Right cardiac atrium (tissue), 5 donors: ENCODE measurements at regions not wholly inside any gene's neighbourhood (a gene's known extent, or its start where the extent isn't known, plus 50 kb on each side); places are given as distances from the start of the nearest gene placed in this dataset.

ENCODE experiments used
- ATAC-seq, 2 donors: fragments of 200-7000 bp; cut with Tn5 transposase; one replicate each; pipeline versions ENCODE4 v1.8.0 to v1.9.1; 2020; ENCODE audit warnings: moderate library complexity in 2 of 2, mild to moderate bottlenecking in 1 of 2
- DNase-seq, 3 donors: peaks; one replicate each; pipeline ENCODE4 v3.0.0-alpha.2; 2020
- H3K27ac ChIP-seq: one replicate; pipeline ENCODE4 v1.5.1; 2013; ENCODE audit warnings: mild to moderate bottlenecking, low read length, control low read depth, moderate library complexity
- H3K27me3 ChIP-seq: one replicate; pipeline ENCODE4 v1.6.1; 2013; ENCODE audit not compliant: control insufficient read depth, insufficient read depth
- H3K4me1 ChIP-seq: one replicate; pipeline ENCODE4 v1.6.1; 2013; ENCODE audit warnings: low read length; ENCODE audit not compliant: control insufficient read depth, insufficient read depth
- H3K4me3 ChIP-seq: one replicate; pipeline ENCODE4 v1.5.1; 2013; ENCODE audit warnings: low read length, control low read depth
- H3K9me3 ChIP-seq: one replicate; pipeline ENCODE4 v1.6.1; 2013; ENCODE audit warnings: low read length; ENCODE audit not compliant: control insufficient read depth
- WGBS: extraction: QIAGEN DNeasy Blood & Tissue Kit; methylation state at CpG from one replicate; pipeline ENCODE4 v1.1.7; 2013; 5-methylcytosine and 5-hydroxymethylcytosine counted together
- intact Hi-C, 4 donors: fragments of 100-400 bp; cut with DNase I; formaldehyde crosslinking; loops; one replicate each; pipeline versions ENCODE4 v1.11.0 to v1.14.0; 2022 to 2023
- donor health status: healthy with polysubstance abuse.
- donor health status: DM: no; HTN: yes; CAD: no.
- donor health status: DM: no; HTN: no; CAD: no.
- donor health status: DM: no; HTN: yes; CAD: no; lungs with severe emphysema.
- donor health status: DM: yes; HTN: yes; CAD: no.

GRCh38 chrX:125952973-125953372, 213.1 kb downstream of the DCAF12L2 start:
- Histone ChIP-seq H3K9me3 (no peaks in the 10 kb centered on the region), H3K27me3 (no peaks in the 10 kb centered on the region), H3K27ac (no peak overlapping the region), H3K4me1 (no peaks in the 10 kb centered on the region), H3K4me3 (no peak overlapping the region)
- intact Hi-C loops = no loop called here
- no peak for DNase-seq
- ATAC-seq = no peak
- 81% methylated on average over 1 of the region's 1 CpG for WGBS

- Histone ChIP-seq H3K4me1 (no peaks in the 10 kb centered on the region), H3K27me3 (no peaks in the 10 kb centered on the region), H3K9me3 (no peaks in the 10 kb centered on the region), H3K27ac (no peak overlapping the region), H3K4me3 (no peak overlapping the region)
- ATAC-seq (no peak), DNase-seq (no peak)
- WGBS = 18% methylated on average over 2 of the region's 2 CpGs
- intact Hi-C loops = no loop called here
These were observed 212.3 kb downstream of the DCAF12L2 start for GRCh38 chrX:125953814-125954213.

DNA sequence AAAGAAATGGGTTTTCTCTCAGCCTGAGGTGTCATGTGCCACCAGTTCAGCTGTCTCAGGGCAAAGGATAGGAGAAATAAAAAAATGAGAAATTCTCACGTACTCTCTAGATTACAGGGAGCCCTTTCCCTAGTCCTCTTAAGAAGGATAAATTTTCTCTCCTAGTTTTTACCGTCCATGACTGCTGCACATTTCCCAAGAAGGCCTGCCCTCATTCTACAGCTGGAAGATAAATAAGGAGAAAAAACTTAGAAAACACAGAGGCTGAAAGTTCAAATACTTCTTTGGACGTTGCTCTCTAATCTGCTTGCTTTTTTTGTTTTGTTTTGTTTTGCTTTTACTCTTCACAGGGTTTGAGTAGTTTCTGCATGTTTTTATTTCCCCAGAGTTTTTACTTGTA, 211.9 kb downstream of the DCAF12L2 start:
- Histone ChIP-seq H3K9me3 (no peaks in the 10 kb centered on the region), H3K4me3 (no peak overlapping the region), H3K27me3 (no peaks in the 10 kb centered on the region), H3K27ac (no peak overlapping the region), H3K4me1 (no peaks in the 10 kb centered on the region)
- DNase-seq (no peak), ATAC-seq (no peak)
- WGBS = 37% methylated on average over 3 of the region's 3 CpGs
- intact Hi-C loops = no loop called here

GRCh38 chrX:125977851-125978250, 188.2 kb downstream of the DCAF12L2 start:
- Histone ChIP-seq H3K4me1 (no peaks in the 10 kb centered on the region), H3K27ac (no peak overlapping the region), H3K9me3 (no peaks in the 10 kb centered on the region), H3K27me3 (no peaks in the 10 kb centered on the region), H3K4me3 (no peak overlapping the region)
- intact Hi-C loops = no loop called here
- ATAC-seq = no peak
- WGBS = 72% methylated on average over 2 of the region's 2 CpGs
- no peak for DNase-seq

DNA sequence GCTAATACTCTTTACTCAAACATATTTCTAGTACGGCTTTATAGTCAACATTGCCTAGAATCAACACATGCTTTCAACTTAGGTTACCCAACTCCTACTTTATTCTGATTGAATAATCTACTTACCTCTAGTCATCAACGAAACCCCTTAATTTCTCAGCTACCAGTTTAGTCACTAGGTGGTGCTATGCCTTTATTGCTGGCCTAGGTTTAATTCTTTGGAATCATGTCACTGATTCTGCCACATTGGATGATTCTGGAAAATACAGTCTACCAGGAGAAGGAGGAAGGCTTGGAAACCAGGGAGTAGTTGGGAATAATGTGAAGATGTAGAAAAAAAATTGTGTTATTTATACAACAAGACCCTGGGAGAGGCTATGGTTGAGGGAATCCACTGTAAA, 167.7 kb downstream of the DCAF12L2 start:
- no peaks in the 10 kb centered on the region for H3K27me3 ChIP-seq
- no peaks in the 10 kb centered on the region for H3K4me1 ChIP-seq
- H3K9me3 ChIP-seq = no peaks in the 10 kb centered on the region
- intact Hi-C loops = no loop called here
- no peak overlapping the region for H3K27ac ChIP-seq
- no peak for ATAC-seq
- 47% methylated on average over 2 of the region's 2 CpGs for WGBS
- H3K4me3 ChIP-seq = no peak overlapping the region
- DNase-seq = no peak

- no peak for DNase-seq
- no peak overlapping the region for H3K4me3 ChIP-seq
- H3K27me3 ChIP-seq = no peaks in the 10 kb centered on the region
- ATAC-seq = no peak
- intact Hi-C loops = no loop called here
- H3K27ac ChIP-seq = no peak overlapping the region
- WGBS = 89% methylated on average over 3 of the region's 3 CpGs
- no peaks in the 10 kb centered on the region for H3K4me1 ChIP-seq
- H3K9me3 ChIP-seq = no peaks in the 10 kb centered on the region
These were observed 138.9 kb downstream of the DCAF12L2 start for GRCh38 chrX:126027229-126027628.

DNA sequence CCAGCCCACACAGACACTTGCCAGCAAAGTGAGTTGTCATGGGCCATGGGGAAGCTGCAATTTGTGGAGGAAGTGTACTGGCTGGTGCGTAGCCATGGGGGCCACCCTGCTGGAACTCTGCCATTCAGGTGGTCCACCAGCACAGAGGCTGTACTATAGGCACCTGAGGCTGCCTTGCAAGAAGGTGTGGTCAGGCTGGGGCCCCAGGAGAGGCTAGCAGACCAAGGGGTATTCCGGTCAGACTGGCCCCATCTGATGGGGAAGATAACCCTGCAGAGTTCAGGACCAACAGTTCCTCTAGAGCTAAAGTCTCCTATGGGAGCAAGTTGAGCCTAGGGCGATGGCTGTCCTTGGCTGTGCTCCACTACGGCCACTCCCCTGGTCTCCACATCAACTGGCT, 136.1 kb downstream of the DCAF12L2 start:
- Histone ChIP-seq H3K27ac (no peak overlapping the region), H3K9me3 (no peaks in the 10 kb centered on the region), H3K4me3 (no peak overlapping the region), H3K27me3 (no peaks in the 10 kb centered on the region), H3K4me1 (no peaks in the 10 kb centered on the region)
- ATAC-seq = no peak
- 88% methylated on average over 4 of the region's 4 CpGs for WGBS
- intact Hi-C loops = no loop called here
- DNase-seq = no peak

DNA sequence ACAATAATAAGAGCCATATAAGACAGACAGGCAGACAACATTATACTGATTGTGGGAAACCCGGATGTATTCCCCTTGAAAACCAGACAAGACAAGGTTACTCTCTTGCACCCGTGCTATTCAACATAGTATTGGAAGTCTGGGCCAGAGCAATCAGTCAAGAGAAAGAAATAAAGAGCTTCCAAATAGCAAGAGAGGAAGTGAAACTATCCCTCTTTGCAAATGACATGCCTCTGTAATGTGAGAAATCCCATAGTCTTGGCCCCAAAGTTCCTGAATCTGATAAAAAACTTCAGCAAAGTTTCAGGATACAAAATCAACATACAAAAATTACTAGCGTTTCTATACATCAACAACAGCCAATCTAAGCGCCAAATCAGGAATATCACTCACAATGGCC, 102.1 kb downstream of the DCAF12L2 start:
- no peaks in the 10 kb centered on the region for H3K4me1 ChIP-seq
- 75% methylated on average over 4 of the region's 4 CpGs for WGBS
- no peak overlapping the region for H3K4me3 ChIP-seq
- no peaks in the 10 kb centered on the region for H3K9me3 ChIP-seq
- H3K27ac ChIP-seq = no peak overlapping the region
- intact Hi-C loops = no loop called here
- no peak for ATAC-seq
- H3K27me3 ChIP-seq = no peaks in the 10 kb centered on the region
- no peak for DNase-seq

DNA sequence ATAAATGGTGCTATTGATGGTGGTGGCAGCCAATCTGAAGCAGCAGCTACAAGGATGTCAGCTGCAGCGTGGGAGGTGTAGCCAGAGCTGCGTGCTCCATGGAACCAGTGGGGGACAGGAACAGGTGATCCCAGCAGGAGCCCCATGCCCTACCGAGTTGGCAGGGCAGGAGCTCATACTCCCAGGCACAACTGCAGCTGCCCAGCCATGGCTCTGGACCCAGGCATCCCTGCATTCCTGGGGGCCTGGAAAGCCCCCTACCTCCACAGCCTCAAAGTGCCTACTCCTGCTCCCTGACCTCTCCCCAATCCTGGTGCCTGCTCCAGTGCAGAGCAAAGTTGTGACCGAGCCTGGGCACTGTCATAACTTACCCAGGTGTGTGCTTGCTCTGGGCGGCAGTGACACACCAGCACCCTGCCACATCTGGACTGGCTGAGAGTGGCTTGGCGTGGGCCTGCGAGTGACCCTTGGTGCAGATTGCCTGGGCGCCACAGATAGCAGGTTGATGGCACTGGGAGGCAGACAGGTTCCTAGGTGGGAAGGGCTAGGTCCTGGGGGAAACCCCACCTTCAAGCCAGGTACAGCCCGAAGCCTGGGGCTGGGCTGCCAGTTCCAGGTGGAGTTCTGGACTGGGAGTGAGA, 101.1 kb downstream of the DCAF12L2 start:
- ATAC-seq = no peak
- intact Hi-C loops = no loop called here
- Histone ChIP-seq H3K4me1 (no peaks in the 10 kb centered on the region), H3K9me3 (no peaks in the 10 kb centered on the region), H3K4me3 (no peak overlapping the region), H3K27me3 (no peaks in the 10 kb centered on the region), H3K27ac (no peak overlapping the region)
- peak in 2 of 3 donors; percentile 13 to 24 for DNase-seq
- 80% methylated on average over 9 of the region's 9 CpGs for WGBS

DNA sequence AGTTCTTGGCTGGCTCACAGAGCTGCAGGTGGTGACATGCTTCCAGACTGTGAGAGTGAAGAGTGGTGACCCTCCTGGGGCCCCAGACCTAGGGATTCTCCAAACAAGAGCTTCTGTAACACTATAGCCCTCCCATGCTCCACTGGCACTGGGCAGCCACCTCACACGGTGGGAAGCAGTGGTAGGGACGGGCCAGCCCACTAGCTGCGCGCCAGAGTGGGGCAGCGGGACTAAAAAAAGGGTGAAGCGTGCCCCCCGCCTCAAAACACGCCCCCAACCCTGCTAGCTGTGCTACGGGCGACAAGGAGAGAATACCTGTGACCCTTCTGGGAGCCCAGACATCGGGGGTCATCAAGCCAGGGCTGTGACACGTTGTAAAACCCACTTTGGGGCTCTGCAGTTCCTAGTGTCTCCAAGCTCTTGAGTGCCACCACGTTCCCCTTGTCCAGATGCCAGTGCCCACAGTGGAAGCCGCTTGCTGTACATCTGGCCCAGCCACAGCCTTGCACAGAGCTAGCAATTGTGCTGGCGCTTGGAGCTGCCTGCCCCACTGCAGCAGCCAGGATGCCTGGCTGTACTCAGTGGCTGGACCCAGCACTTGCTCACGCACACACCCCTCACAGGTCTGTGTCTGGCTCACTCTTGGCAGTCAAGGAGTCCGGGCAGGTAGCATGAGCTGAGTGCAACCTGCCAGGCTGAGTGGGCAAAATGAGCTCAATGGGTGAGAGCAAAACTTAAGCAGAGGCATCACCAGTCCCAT, 100.0 kb downstream of the DCAF12L2 start:
- Histone ChIP-seq H3K27ac (no peak overlapping the region), H3K9me3 (no peaks in the 10 kb centered on the region), H3K27me3 (no peaks in the 10 kb centered on the region), H3K4me1 (no peaks in the 10 kb centered on the region), H3K4me3 (no peak overlapping the region)
- no peak for ATAC-seq
- intact Hi-C loops = no loop called here
- peak in 2 of 3 donors; percentile 5 to 31 for DNase-seq
- 90% methylated on average over 17 of the region's 17 CpGs for WGBS
